Myocyte (in vitro differentiated cells): ENCODE measurements at regions not wholly inside any gene's neighbourhood (a gene's known extent, or its start where the extent isn't known, plus 50 kb on each side); places are given as distances from the start of the nearest gene placed in this dataset.
A peak's percentile ranks its signal among the peaks of the same experiment; 100 is the strongest.

Experiments
- DNase-seq: peaks from one replicate; pipeline ENCODE4 v3.0.0-alpha.2; 2012; ENCODE audit warnings: low read depth

GRCh38 chr9:107740088-107740980 lies 250.8 kb upstream of the KLF4 start:
- DNase-seq = no peak

- peak; percentile 26 for DNase-seq
Measured at GRCh38 chr9:107739601-107740082, 250.1 kb upstream of the KLF4 start.

DNA sequence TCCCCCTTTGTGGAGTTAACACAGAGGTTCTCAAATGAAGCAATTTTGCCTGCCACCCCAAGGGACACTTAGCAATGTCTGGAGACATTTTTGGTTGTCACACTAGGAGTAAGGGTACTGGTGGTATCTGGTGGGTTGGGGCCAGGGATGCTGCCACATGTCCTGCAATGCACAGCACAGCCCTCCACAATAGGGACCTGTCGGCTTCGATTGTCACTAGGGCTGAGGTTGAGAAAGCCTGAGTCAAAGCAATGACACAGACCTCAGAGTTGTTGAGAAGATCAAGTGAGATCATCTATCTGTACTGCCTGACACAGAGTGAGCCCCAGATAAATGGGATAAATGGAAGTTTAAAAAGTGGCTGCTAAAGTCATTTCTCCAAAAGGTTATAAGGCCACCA lies 249.2 kb upstream of the KLF4 start:
- peak; percentile 38 for DNase-seq

- peak; percentile 79 for DNase-seq
Measured at GRCh38 chr9:107737987-107738743, 248.6 kb upstream of the KLF4 start.

- no peak for DNase-seq
Measured at GRCh38 chr9:107737610-107737986, 248.0 kb upstream of the KLF4 start.

DNA sequence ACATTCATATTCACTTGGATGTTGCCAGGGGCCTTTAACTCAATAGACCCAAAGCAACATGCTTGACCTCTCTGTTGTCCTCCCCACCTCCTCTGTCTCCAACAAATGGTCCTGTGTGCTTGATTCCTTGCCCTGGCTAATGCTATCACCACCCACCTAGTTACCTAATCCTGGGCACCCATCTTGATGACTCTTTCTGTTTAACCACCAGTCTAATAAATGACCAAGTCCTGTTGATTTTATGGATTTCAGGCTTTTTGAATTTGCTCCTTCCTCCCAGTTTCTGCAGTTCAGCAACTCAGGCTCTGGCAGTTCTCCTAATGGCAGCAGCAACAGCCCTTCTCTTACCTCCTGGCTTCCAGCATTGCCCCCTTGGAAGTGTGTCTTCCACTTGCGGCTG lies 246.3 kb upstream of the KLF4 start:
- no peak for DNase-seq

DNA sequence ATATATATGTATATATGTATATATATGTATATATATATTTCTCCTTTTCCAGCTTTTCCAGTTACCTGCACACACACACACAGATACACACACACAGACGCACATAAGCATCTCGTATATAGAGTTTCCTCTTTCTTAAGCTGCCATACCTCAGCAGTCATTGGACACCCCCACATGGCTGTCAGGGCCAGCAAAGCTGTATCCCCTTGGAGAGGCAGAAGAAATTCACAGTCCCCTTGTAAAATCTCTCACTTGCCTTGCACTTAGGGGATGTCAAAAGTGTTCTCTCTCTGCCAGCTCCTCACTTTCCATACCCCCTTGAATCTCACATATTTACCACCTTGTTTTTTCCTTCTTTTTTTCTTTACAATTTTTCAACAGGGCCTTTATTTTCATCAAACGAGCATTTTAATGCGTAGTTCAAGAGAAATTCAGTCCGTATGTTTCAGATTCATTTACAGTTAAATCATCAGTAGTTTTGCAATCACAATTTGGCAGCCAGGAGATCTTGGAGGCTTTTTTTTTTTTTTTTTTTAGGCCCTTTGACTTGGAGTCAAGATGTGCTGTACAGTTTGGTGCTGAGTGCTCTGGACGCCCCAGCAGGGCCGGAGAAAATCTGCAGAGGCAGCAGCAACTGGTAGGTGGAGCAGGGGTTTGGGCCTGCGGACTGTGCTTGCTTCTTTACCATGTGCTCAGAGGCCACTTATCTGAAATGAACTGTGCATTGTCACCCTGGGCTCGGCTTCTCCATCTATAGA lies 244.9 kb upstream of the KLF4 start:
- DNase-seq = peak; percentile 70

DNA sequence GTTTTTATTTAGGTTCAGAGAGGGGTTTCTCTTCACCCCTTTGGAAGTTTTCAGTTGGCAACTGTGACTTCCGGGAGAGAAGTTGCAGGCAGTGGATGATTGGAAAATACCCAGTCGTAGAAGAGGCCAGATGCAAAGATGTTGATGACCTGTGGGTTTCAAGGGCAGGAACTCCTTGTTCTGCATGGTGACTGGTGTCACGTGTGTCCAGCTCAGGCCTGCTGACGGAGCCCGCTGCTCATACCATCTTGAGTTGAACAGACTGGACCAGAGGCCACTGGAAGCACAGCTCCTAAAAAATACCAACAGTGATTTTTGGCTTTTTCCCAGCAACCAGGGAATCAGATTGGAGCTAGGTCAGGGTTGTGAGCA lies 243.9 kb upstream of the KLF4 start:
- peak; percentile 78 for DNase-seq

- DNase-seq = peak; percentile 83
Measured at GRCh38 chr9:107732781-107733522, 243.4 kb upstream of the KLF4 start.

- no peak for DNase-seq
Measured at GRCh38 chr9:107731115-107731762, 241.7 kb upstream of the KLF4 start.

DNA sequence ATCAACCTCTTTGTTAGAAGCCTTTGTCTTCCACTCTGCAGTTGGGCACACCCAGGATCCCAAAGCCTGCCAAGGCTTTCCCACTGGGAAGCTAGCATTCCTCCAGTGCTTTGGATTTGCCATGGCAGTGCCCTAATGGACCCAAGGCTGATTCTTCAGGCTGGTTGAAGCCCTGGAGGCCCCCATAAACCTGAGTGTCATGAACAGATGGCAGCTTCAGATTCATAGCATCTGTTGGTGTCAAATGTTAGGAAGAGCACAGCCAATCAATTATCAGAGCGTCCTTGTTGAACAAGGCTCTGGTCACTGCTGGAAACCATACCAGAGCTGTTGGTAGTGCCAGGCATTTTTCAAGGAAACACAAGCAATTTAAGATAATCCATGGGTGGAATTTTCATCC lies 241.1 kb upstream of the KLF4 start:
- peak; percentile 91 for DNase-seq

GRCh38 chr9:107727086-107727780 lies 237.7 kb upstream of the KLF4 start:
- peak; percentile 47 for DNase-seq

GRCh38 chr9:107723015-107723414 lies 233.4 kb upstream of the KLF4 start:
- no peak for DNase-seq

DNA sequence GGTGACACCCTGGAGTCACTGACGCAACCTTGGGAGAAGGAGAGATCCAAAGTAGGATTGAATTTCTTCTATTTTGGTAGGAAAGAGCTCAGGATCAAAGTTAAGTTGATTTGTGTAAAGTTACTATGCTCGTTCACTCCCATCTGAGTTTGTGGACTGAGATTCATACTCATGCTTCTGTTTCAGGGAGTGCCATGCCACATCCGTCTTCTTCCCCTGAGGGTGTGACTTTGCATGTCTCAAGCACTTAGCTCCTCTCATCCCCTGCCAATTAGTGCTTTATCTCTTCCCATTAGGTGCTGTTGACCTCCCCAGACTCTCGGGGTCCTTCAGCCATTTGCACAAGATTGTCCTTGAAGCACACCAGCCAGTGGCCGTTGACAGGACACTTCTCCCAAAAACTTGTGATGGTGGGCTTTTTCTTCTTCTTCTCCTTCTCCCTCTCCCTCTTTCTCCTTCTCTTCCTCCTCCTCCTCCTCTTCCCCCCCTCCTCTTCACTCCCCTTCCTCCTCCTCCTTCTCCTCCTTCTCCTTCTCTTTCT lies 232.2 kb upstream of the KLF4 start:
- no peak for DNase-seq

- DNase-seq = no peak
Measured at GRCh38 chr9:107720501-107720900, 230.9 kb upstream of the KLF4 start.

DNA sequence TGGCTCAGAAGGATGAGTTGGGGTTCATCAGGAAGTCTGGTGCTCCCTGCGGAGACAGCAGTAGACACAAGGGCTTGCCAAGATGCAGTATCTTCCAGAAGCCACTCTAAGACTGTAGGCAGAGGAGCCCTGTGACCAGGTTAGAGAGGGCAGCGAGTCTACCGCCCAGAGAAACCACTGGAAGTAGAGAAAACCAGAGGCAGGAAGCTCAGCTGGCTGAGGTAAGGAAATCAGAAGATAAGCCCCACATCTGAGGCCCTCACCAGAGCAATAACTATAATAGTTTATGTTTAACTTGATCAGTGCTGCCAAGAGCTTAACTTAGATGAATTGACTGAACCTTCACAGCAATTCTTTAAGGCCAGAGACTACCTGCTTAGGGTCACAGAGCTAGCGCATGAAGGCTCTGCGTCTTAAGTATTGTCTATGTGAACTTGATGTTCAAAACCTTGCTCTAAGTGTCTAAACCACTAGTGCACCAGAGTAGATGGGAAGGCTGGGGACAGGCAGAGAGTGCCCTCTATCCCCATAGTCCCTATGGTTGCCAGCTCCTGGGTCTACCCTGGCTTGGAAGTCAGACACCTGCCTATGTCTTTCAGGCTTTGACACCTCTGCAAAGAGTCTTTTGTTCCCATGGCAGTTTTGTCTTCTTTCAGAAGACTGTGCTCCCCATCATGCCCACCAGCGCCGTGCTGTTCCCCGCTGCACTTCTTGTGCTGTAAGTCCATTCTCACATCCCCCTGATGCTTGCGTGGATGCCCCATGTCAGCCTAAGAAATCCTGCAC lies 228.2 kb upstream of the KLF4 start:
- no peak for DNase-seq

- no peak for DNase-seq
Measured at GRCh38 chr9:107715740-107716139, 226.2 kb upstream of the KLF4 start.

GRCh38 chr9:107713470-107713869 lies 223.9 kb upstream of the KLF4 start:
- DNase-seq = no peak

DNA sequence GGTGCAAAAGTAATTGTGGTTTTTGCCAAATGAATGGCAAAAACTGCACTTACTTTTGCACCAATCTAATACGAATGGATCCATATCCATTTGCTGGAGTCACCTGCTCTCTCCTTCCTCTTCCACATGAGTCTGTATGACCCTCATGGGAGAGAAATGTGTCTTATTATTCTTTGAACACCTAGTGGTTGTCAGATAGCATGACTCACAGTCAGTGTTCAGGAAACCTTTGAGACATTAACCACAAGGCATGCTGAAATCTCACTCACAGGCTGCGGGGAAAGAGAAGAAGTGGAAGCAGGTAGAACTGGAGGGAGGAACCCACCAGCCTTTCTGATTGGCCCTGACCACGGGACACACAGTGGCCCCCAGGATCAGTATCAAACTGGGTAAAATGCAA lies 222.8 kb upstream of the KLF4 start:
- peak; percentile 40 for DNase-seq
